HG03432 (cell line): ENCODE measurements at regions not wholly inside any gene's neighbourhood (a gene's known extent, or its start where the extent isn't known, plus 50 kb on each side); places are given as distances from the start of the nearest gene placed in this dataset.

Experiments
- ATAC-seq: cut with Tn5 transposase; IDR thresholded peaks from one replicate; pipeline ENCODE4 v1.9.1; 2021; ENCODE audit warnings: mild to moderate bottlenecking, moderate library complexity; ENCODE audit not compliant: unreplicated experiment

- no peak for ATAC-seq
These were observed 742.4 kb downstream of the SATB2 start for GRCh38 chr2:198715302-198715835.

DNA sequence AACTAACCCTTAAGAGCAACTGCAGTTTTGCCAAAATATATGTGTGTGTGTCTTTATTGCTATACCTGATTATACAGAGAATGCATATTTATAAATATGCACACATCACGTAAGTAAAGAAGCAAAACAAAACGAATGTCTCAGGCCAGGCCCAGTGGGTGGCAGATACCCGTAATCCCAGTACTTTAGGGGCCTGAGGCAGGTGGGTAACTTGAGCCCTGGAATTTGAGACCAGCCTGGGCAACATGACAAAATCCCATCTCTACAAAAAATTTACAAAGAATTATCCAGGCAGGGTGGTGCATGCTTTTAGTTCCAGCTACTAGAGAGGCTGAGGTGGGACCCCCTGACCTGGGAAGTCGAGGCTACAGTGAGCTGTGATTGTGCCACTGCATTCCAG lies 745.3 kb downstream of the SATB2 start:
- no peak for ATAC-seq

- ATAC-seq: no peak
These were observed 746.3 kb downstream of the SATB2 start for GRCh38 chr2:198711484-198711883.

DNA sequence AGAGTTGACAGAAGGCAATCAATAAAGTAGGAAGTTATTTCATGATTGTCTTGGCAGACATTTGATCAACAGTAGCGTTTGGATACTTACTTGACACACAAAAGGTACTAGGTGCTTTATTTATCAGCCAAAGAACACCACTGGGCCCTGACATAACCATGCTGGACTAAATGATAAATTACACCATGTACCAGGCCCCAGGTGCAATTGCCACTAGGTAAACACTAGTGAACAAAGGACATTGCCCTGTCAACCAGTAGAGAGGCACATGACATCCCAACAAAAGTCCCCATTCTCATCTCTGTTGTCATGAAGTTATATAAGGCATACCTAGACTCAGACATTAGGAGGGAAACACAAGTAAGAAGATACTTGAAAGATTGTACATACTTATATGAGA lies 747.2 kb downstream of the SATB2 start:
- ATAC-seq: no peak

DNA sequence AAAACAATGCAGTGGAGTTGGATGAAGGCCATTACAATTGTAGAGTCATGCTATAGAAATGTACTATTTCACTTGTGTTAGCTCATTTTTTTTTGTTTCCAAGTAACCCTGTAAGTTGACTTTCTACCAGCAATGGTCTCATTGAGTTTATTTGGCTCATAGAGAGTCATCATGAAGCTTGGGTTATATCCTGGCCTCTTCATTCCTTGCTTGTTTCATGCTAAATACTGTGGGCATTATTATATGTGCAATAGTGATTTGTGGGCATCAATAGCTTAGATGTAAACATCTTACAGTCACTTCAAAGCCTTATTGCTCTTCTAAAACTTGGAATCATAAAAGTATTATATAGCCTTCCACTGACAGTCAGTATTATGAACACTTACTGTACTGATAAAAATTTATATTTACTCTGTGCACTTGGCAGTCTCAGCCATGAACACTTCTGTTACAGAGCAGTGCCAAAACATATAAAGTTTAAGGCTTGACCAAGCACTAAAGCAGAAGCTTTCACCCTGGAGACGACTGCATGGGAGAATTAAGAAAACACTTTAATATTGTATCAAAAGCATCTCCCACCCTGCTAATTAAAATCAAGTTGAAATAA lies 751.2 kb downstream of the SATB2 start:
- ATAC-seq: no peak

DNA sequence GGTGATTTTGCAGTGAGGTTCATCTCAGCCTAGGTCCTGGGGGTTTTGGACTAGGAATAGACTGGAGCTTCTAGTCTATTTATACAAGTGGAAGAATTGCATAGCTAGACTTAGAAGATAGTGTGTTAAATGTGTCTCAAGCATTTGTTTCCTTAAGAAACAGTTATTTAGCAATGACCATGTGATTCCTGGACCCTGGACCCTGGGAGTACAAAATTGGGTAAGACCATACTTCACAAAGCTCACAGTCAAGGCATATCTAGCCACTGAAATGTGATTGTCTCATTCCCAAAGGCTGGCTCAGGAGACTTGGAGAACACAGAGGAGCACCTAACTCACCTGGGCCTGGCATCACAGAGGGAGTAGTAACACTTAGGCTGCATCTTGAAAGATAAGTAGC lies 754.5 kb downstream of the SATB2 start:
- ATAC-seq: no peak

- no peak for ATAC-seq
These were observed 754.9 kb downstream of the SATB2 start for GRCh38 chr2:198702796-198703195.

GRCh38 chr2:198701481-198701880 lies 756.3 kb downstream of the SATB2 start:
- ATAC-seq: no peak

- no peak for ATAC-seq
These were observed 757.4 kb downstream of the SATB2 start for GRCh38 chr2:198700319-198700718.

DNA sequence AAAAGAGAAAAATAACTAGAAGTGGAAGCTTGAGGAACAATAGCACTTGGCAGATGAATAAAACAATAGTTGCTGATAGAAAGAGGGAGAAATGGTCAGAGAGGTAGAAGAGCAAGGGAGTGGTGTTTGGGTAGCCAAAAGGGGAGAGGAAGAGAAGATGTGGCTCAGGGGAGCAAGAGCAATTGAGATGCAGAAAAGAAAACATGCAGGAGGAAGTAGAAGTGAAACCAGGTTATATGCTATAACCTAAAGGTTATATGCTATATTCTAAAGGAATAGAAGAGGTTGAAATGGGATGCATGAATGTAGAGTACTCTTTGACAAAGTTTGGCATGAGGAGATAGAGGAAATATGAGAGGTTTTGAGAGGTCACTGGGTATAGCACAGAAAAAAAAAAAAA lies 759.5 kb downstream of the SATB2 start:
- no peak for ATAC-seq

DNA sequence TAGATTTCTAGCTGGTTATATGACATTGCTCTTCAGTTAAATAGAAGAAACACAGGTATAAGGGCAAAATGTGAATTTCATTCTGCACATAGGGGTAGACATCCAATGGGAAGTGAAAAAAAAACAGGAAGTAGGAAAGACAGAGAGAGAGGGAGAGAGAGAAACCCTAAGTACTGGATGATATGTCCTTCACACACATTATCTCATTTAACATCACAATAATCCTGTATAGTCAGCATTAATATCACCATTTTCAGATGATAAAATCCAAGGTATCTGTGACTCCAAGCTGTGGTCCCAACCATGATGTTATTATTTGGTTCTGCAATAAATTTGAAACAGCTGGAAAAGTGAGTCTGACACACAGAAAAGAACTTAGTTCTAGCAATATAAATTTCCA lies 759.9 kb downstream of the SATB2 start:
- no peak for ATAC-seq

- no peak for ATAC-seq
These were observed 760.5 kb downstream of the SATB2 start for GRCh38 chr2:198697218-198697617.

- ATAC-seq: no peak
These were observed 761.9 kb downstream of the SATB2 start for GRCh38 chr2:198695879-198696278.

GRCh38 chr2:198692907-198693510 lies 764.7 kb downstream of the SATB2 start:
- no peak for ATAC-seq

GRCh38 chr2:198691236-198691635 lies 766.5 kb downstream of the SATB2 start:
- no peak for ATAC-seq

DNA sequence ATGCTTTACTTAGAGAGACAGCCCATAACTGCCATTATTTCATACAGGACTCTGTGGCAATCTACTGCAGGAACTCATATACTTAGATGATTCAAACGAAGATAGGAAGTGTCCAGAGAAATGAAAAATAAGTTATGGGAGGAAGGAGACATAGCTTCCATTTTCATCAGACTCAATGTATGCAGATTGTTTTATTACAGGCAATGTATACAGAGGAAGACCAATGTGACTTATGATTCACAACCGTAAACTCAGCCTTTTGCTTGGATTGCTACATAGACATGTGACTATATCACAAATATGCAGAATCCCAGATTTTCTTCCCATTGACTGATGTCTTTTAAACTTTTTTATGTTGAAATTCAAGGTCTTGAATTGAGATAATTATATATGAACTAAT lies 793.4 kb downstream of the SATB2 start:
- ATAC-seq: no peak

DNA sequence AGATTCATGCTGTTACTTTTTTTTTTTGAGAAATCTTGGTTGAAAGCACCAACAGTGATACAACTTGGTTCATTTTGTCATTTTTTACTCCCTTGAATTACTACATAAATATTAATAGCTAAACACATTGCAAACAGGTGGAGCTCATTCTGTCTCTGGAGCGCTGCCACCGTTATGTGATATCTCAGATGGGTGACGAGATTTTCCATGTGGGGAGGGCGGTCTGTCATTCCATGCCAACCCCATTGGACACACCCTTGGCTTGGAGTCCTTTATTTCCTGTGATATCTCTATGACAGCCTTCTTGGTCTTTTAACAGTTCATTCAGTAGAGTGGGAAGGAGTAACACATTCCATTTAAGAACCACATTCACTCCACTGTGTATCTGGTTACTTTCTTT lies 794.8 kb downstream of the SATB2 start:
- no peak for ATAC-seq

- ATAC-seq: no peak
These were observed 797.2 kb downstream of the SATB2 start for GRCh38 chr2:198660501-198660900.

DNA sequence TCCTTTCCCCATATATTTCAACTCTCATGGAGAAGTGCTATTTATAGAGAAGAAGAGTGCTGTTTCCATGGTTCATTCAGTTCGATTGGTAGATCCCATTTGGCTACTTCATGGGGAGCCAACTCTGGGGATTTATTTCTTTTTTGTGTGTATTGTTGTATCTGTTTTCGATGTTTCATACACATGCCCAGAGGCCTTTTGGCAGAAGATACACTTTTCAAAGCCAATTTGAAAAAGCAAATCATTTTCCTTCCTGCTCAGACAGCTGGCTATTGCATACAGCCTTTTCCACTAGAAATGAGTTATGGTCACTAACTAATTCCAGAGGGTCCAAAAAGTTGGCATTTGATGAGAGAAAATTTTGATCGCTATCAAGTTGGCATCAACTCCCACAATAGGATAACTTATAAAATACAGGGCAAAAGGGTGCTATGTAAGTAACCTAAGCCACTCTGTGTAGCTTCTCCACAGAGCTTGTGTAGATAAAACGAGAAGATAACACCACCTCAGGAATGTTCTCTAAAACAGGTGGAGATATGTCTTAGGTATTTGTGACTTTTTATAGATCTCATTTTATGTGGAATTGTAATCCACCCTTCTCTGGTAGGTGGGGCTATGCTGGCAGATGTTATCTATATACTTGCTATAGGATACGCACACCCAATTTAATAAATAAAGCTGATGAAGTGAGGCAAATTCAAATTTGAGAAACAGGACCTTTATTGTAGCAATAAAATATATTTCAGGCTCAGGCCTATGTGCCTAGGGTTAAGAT lies 798.5 kb downstream of the SATB2 start:
- ATAC-seq: no peak

GRCh38 chr2:198657512-198658121 lies 800.1 kb downstream of the SATB2 start:
- no peak for ATAC-seq

GRCh38 chr2:198656869-198657268 lies 800.9 kb downstream of the SATB2 start:
- ATAC-seq: no peak

- ATAC-seq: no peak
These were observed 803.1 kb downstream of the SATB2 start for GRCh38 chr2:198654646-198655045.
